ENCODE measurements at regions not wholly inside any gene's neighbourhood (a gene's known extent, or its start where the extent isn't known, plus 50 kb on each side); places are given as distances from the start of the nearest gene placed in this dataset.

- TF ChIP-seq, protein P1, sequence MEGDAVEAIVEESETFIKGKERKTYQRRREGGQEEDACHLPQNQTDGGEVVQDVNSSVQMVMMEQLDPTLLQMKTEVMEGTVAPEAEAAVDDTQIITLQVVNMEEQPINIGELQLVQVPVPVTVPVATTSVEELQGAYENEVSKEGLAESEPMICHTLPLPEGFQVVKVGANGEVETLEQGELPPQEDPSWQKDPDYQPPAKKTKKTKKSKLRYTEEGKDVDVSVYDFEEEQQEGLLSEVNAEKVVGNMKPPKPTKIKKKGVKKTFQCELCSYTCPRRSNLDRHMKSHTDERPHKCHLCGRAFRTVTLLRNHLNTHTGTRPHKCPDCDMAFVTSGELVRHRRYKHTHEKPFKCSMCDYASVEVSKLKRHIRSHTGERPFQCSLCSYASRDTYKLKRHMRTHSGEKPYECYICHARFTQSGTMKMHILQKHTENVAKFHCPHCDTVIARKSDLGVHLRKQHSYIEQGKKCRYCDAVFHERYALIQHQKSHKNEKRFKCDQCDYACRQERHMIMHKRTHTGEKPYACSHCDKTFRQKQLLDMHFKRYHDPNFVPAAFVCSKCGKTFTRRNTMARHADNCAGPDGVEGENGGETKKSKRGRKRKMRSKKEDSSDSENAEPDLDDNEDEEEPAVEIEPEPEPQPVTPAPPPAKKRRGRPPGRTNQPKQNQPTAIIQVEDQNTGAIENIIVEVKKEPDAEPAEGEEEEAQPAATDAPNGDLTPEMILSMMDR (IDR thresholded peaks at IDR 0.05; ENCODE audit: insufficient read depth, low read length) = no peak
- TF ChIP-seq REST (IDR thresholded peaks at IDR 0.05; ENCODE audit: insufficient replicate concordance, low read depth) = no peak
- no peak for TF ChIP-seq SPI1 (IDR thresholded peaks at IDR 0.05; ENCODE audit: borderline replicate concordance, low read depth)
- no peak for TF ChIP-seq GABPA (IDR thresholded peaks at IDR 0.05; ENCODE audit: low read depth)
- TF ChIP-seq POLR2AphosphoS5 (IDR thresholded peaks at IDR 0.05; ENCODE audit: low read depth) = no peak
- Histone ChIP-seq H3K27ac (replicated peaks) (no peak overlapping the region), H3K27me3 (ENCODE audit: insufficient read depth, poor library complexity, severe bottlenecking) (no peaks in the 10 kb centered on the region), H3K4me3 (replicated peaks; ENCODE audit: insufficient read depth, low read length) (no peak overlapping the region)
- DNase-seq (ENCODE audit: low read depth in 1 of 2, low spot score in 1 of 2) = no peak
These were observed 409.5 kb downstream of the GJA1 start for GRCh38 chr6:121844898-121845297.

- DNase-seq (ENCODE audit: low read depth in 1 of 2, low spot score in 1 of 2) = no peak
- no peak overlapping the region for H3K4me3 ChIP-seq (replicated peaks; ENCODE audit: insufficient read depth, low read length)
- no peak overlapping the region for H3K27ac ChIP-seq (replicated peaks)
- H3K27me3 ChIP-seq (ENCODE audit: insufficient read depth, poor library complexity, severe bottlenecking) = no peaks in the 10 kb centered on the region
- TF ChIP-seq SPI1 (IDR thresholded peaks at IDR 0.05; ENCODE audit: borderline replicate concordance, low read depth) (no peak), POLR2AphosphoS5 (IDR thresholded peaks at IDR 0.05; ENCODE audit: low read depth) (no peak), REST (IDR thresholded peaks at IDR 0.05; ENCODE audit: insufficient replicate concordance, low read depth) (no peak), GABPA (IDR thresholded peaks at IDR 0.05; ENCODE audit: low read depth) (no peak)
- TF ChIP-seq, protein P1 (IDR thresholded peaks at IDR 0.05; ENCODE audit: insufficient read depth, low read length) = no peak
These were observed 412.5 kb downstream of the GJA1 start for GRCh38 chr6:121847806-121848522.

- DNase-seq (ENCODE audit: low read depth in 1 of 2, low spot score in 1 of 2) = no peak
- no peak overlapping the region for H3K27ac ChIP-seq (replicated peaks)
- no peaks in the 10 kb centered on the region for H3K27me3 ChIP-seq (ENCODE audit: insufficient read depth, poor library complexity, severe bottlenecking)
- TF ChIP-seq, protein P1 (IDR thresholded peaks at IDR 0.05; ENCODE audit: insufficient read depth, low read length) = no peak
- no peak for TF ChIP-seq SPI1 (IDR thresholded peaks at IDR 0.05; ENCODE audit: borderline replicate concordance, low read depth)
- no peak for TF ChIP-seq GABPA (IDR thresholded peaks at IDR 0.05; ENCODE audit: low read depth)
- TF ChIP-seq POLR2AphosphoS5 (IDR thresholded peaks at IDR 0.05; ENCODE audit: low read depth) = no peak
- TF ChIP-seq REST (IDR thresholded peaks at IDR 0.05; ENCODE audit: insufficient replicate concordance, low read depth) = no peak
- H3K4me3 ChIP-seq (replicated peaks; ENCODE audit: insufficient read depth, low read length) = no peak overlapping the region
These were observed 413.2 kb downstream of the GJA1 start for GRCh38 chr6:121848523-121849255.
